PC-9 (cell line): ENCODE measurements at regions not wholly inside any gene's neighbourhood (a gene's known extent, or its start where the extent isn't known, plus 50 kb on each side); places are given as distances from the start of the nearest gene placed in this dataset.

Source experiments
- EZH2 ChIP-seq: fragments of 200-600 bp; sonication (generic); IDR thresholded peaks from 2 replicates; pipeline ENCODE4 v1.8.0; 2017; ENCODE audit warnings: antibody characterized with exemption, low read depth
- TF ChIP-seq, protein P1 (sequence below): fragments of 200-600 bp; sonication (generic); conservative IDR thresholded peaks from 2 replicates; pipeline ENCODE4 v1.6.1; 2017; ENCODE audit warnings: mixed run types, antibody characterized with exemption, mild to moderate bottlenecking, moderate library complexity

- TF ChIP-seq, protein P1, sequence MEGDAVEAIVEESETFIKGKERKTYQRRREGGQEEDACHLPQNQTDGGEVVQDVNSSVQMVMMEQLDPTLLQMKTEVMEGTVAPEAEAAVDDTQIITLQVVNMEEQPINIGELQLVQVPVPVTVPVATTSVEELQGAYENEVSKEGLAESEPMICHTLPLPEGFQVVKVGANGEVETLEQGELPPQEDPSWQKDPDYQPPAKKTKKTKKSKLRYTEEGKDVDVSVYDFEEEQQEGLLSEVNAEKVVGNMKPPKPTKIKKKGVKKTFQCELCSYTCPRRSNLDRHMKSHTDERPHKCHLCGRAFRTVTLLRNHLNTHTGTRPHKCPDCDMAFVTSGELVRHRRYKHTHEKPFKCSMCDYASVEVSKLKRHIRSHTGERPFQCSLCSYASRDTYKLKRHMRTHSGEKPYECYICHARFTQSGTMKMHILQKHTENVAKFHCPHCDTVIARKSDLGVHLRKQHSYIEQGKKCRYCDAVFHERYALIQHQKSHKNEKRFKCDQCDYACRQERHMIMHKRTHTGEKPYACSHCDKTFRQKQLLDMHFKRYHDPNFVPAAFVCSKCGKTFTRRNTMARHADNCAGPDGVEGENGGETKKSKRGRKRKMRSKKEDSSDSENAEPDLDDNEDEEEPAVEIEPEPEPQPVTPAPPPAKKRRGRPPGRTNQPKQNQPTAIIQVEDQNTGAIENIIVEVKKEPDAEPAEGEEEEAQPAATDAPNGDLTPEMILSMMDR = no peak
- no peak for TF ChIP-seq EZH2
Measured at GRCh38 chr11:81700076-81700475, 1033.6 kb downstream of the FAM181B start.
